ENCODE measurements at regions not wholly inside any gene's neighbourhood (a gene's known extent, or its start where the extent isn't known, plus 50 kb on each side); places are given as distances from the start of the nearest gene placed in this dataset.

- Histone ChIP-seq H3K27me3 (no peaks in the 10 kb centered on the region), H3K9me3 (no peaks in the 10 kb centered on the region), H3K4me3 (no peak overlapping the region), H3K36me3 (no peaks in the 10 kb centered on the region)
- no peak for DNase-seq
These were observed 246.7 kb upstream of the KCNH8 start for GRCh38 chr3:18901571-18901970.

DNA sequence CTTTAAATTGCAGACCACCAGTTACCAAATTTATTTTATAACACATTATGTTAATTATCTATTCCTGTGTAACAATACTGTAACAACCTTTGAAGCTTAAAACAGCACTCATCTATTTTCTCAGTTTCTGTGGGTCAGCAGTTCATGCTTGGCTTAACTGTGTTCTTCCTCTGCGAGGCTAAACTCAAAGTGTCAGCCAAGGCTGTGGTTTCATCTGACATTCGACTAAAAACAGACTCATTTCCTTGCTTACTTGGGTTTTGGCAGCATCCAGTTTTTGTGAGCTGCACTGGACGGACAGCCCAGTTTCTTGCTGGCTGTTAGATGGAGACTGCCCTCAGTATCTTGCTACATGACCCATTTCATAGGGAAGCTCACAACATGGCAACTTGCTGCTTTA is 247.3 kb upstream of the KCNH8 start:
- DNase-seq: no peak
- no peaks in the 10 kb centered on the region for H3K27me3 ChIP-seq

GRCh38 chr3:18898911-18899310 is 249.4 kb upstream of the KCNH8 start:
- Histone ChIP-seq H3K27me3 (no peaks in the 10 kb centered on the region), H3K4me3 (no peak overlapping the region), H3K9me3 (no peaks in the 10 kb centered on the region), H3K36me3 (no peaks in the 10 kb centered on the region)
- no peak for DNase-seq

More for the DNA sequence above, 247.3 kb upstream of the KCNH8 start:
- no peaks in the 10 kb centered on the region for H3K36me3 ChIP-seq
- H3K9me3 ChIP-seq: no peaks in the 10 kb centered on the region
- no peak overlapping the region for H3K4me3 ChIP-seq

- no peak overlapping the region for H3K4me3 ChIP-seq
- no peaks in the 10 kb centered on the region for H3K36me3 ChIP-seq
- H3K27me3 ChIP-seq: no peaks in the 10 kb centered on the region
These were observed 255.6 kb upstream of the KCNH8 start for GRCh38 chr3:18892756-18893155.

DNA sequence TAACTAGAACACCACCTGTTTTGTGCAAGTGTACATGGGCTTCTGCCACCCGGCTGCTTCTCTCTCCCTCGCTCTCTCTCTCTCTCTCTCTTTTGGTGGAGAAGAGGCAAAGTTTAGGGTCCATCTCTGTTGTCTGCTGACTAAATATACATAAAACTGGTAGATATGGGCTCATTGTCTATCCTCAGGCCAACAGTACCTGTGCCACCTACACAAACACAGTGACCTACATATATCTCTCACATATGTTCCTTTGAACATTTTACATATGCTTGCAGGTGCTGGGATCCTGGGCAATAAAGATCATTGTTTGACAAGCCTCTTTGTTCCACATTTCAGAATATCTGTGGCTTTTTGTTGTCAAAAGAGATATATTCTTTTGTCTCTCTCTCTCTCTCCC is 256.3 kb upstream of the KCNH8 start:
- Histone ChIP-seq H3K36me3 (no peaks in the 10 kb centered on the region), H3K9me3 (no peaks in the 10 kb centered on the region), H3K4me3 (no peak overlapping the region), H3K27me3 (no peaks in the 10 kb centered on the region)
- DNase-seq: no peak

More at GRCh38 chr3:18892756-18893155, 255.6 kb upstream of the KCNH8 start:
- no peaks in the 10 kb centered on the region for H3K9me3 ChIP-seq
- DNase-seq: no peak

DNA sequence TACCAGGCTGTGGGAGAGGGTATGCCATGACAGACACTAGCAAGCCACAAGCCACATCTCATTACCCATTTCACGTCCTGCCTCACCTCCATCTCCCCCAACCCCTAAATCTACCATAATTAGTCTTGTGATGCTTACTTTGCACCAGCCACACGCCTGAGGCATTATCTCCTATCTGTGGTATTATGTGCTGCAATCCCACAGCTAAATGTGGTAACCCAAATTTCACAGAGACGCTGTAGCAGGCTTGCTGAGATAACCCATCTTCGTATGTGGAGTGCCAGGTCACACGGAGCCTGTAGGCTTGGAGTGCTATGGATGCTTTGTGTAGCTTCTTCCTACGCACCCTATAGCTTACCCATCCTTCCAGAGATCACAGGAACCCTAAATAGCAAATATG is 256.7 kb upstream of the KCNH8 start:
- no peak overlapping the region for H3K4me3 ChIP-seq
- no peaks in the 10 kb centered on the region for H3K9me3 ChIP-seq
- no peaks in the 10 kb centered on the region for H3K36me3 ChIP-seq
- no peaks in the 10 kb centered on the region for H3K27me3 ChIP-seq
- DNase-seq: no peak

DNA sequence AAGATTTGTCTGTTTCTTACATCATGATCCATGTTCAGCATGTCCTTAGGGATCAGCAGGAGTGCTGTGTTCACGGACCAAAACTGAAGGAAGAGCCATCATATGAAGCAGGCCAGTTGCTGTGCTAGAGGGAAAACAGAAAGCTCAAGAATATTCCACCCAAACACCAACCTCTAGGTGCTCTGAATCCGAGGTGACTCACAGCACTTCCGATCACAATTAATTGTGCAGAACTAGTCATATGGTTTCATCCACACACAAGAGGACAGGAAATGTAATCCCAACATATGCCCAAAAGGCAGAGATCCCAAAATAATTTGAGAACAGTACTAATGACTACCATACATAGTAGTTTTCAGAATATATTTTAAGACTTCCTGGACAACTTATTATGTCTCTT is 257.9 kb upstream of the KCNH8 start:
- no peaks in the 10 kb centered on the region for H3K36me3 ChIP-seq

DNA sequence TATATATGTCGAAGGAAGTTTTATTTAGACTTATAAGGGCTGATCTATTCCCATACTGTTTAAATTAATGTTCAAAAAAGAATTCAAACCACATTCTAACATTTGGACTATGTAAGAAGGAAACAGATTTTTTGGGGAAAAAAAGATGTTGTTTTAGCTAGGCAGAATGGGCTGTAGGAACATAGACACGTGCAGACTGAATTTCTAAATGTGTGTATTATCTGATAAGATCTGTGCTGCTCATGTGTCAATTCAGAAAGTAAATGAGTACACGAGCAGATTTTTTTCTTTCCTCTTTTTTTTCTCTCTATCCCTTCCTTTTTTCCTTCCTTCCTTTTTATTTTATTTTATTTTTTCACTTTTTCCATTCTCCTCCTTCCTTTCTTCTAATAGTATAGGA is 259.5 kb upstream of the KCNH8 start:
- no peak for DNase-seq
- Histone ChIP-seq H3K4me3 (no peak overlapping the region), H3K9me3 (no peaks in the 10 kb centered on the region), H3K36me3 (no peaks in the 10 kb centered on the region), H3K27me3 (no peaks in the 10 kb centered on the region)

More for the DNA sequence above, 257.9 kb upstream of the KCNH8 start:
- no peaks in the 10 kb centered on the region for H3K27me3 ChIP-seq
- H3K9me3 ChIP-seq: no peaks in the 10 kb centered on the region
- no peak overlapping the region for H3K4me3 ChIP-seq
- no peak for DNase-seq

- Histone ChIP-seq H3K9me3 (no peaks in the 10 kb centered on the region), H3K36me3 (no peaks in the 10 kb centered on the region), H3K27me3 (no peaks in the 10 kb centered on the region), H3K4me3 (no peak overlapping the region)
- no peak for DNase-seq
These were observed 259.9 kb upstream of the KCNH8 start for GRCh38 chr3:18888370-18888769.

DNA sequence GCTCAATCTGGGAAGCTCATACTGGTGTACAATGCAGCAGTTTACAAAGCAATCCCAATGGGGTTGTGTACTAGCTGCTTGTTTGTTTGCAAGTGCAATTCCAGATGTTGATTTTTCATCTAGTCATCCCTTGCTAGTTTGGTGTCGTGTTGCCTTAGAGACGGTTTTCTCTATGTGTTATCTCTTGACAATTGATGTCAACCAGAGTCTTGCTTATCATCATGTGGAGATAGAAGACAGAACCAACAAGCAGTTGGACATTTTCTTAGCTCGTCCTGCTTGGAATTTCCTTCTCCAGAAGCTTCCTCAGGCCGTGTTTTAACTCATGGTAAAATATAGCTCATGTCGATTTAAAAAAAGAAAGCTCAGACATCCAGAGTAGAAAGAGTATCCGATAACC is 262.0 kb upstream of the KCNH8 start:
- H3K4me3 ChIP-seq: no peak overlapping the region
- no peaks in the 10 kb centered on the region for H3K27me3 ChIP-seq
- H3K9me3 ChIP-seq: no peaks in the 10 kb centered on the region
- no peak for DNase-seq
- no peaks in the 10 kb centered on the region for H3K36me3 ChIP-seq

DNA sequence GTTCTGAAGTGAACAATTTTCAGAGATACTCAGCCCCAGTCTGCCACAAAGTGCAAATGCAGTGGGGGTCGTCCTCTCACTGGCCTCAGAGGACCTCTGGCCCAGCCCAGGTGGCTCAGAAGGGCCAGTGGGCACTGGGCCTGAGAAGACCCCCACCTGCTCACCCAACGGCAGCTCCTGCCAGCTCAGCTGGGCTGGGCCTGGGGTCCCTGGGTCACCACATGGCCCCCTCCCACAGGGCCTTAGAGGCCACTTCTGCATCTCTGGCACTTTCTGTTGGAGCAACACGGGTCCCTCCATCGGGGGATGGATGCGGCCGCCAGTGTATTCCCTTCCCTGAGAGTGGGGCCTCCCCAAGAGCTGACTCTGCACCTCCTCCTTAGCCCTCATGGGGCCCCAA is 262.7 kb upstream of the KCNH8 start:
- Histone ChIP-seq H3K36me3 (no peaks in the 10 kb centered on the region), H3K4me3 (no peak overlapping the region), H3K27me3 (no peaks in the 10 kb centered on the region), H3K9me3 (no peaks in the 10 kb centered on the region)
- no peak for DNase-seq

- no peaks in the 10 kb centered on the region for H3K36me3 ChIP-seq
- no peaks in the 10 kb centered on the region for H3K9me3 ChIP-seq
- DNase-seq: no peak
- no peak overlapping the region for H3K4me3 ChIP-seq
- H3K27me3 ChIP-seq: no peaks in the 10 kb centered on the region
These were observed 264.7 kb upstream of the KCNH8 start for GRCh38 chr3:18883571-18883970.

DNA sequence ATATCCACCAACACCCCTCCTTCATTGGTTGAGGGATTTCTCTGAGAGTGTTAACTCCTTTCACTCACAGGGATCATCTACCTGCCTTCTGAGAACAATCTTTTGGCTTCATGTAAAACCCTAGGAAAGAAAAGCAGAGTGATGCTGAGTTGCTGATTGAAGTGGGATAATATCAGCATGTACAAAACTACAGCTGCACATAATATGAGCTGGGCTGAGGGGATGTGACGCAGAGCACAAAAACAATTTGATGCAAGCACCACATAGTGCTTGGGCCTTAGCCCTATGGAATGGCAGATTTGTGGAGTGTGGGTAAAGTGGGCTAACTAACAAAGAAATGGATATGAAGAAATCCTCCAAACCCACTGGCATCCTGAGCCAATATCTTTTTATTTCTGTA is 267.6 kb upstream of the KCNH8 start:
- Histone ChIP-seq H3K27me3 (no peaks in the 10 kb centered on the region), H3K4me3 (no peak overlapping the region), H3K9me3 (no peaks in the 10 kb centered on the region), H3K36me3 (no peaks in the 10 kb centered on the region)
- DNase-seq: no peak

DNA sequence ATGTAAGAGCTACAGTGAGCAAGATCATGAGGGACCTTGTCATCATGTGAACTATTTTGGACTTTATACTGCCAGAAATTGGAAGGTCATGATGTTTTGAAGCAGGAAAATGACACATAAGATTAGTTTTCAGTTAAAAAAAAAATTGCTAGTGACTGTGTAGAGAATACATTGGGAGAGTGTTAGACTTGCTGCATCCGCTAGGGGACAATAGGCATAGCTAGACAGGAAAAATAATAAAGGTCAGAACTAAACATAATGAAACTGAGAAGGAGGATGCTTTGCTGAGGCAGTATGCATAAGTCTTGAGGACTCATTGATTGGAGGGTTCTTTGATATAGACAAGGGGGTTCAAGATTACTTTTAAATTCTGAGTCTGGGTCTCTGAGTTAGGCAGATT is 275.8 kb upstream of the KCNH8 start:
- Histone ChIP-seq H3K4me3 (no peak overlapping the region), H3K9me3 (no peaks in the 10 kb centered on the region), H3K27me3 (no peaks in the 10 kb centered on the region), H3K36me3 (no peaks in the 10 kb centered on the region)
- DNase-seq: no peak

DNA sequence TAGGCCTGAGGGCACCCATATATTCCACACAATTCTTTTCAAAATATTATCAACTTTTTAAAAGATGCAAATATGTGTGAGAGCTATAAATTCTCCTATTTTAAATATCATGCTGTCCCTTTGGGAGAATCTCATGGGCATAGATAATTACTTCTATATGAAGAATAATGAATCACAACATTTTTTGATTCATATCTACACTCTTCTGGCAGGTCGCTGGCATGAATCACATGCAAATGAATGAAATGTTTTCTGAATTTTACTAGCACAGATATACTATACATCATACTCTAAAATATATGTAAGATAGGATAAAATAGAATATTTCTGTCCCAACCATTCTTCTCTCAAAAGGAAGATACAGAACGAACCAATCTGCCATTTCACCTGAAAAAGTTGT is 277.7 kb upstream of the KCNH8 start:
- H3K4me3 ChIP-seq: no peak overlapping the region
- no peaks in the 10 kb centered on the region for H3K9me3 ChIP-seq
- DNase-seq: no peak
- no peaks in the 10 kb centered on the region for H3K27me3 ChIP-seq
- no peaks in the 10 kb centered on the region for H3K36me3 ChIP-seq

GRCh38 chr3:18870074-18870640 is 278.2 kb upstream of the KCNH8 start:
- H3K27me3 ChIP-seq: no peaks in the 10 kb centered on the region
- no peak overlapping the region for H3K4me3 ChIP-seq
- H3K36me3 ChIP-seq: no peaks in the 10 kb centered on the region
- no peak for DNase-seq
- no peaks in the 10 kb centered on the region for H3K9me3 ChIP-seq

GRCh38 chr3:18868911-18869689 is 279.2 kb upstream of the KCNH8 start:
- no peak for DNase-seq
- no peaks in the 10 kb centered on the region for H3K36me3 ChIP-seq
- no peak overlapping the region for H3K4me3 ChIP-seq
- H3K27me3 ChIP-seq: no peaks in the 10 kb centered on the region
- no peaks in the 10 kb centered on the region for H3K9me3 ChIP-seq

DNA sequence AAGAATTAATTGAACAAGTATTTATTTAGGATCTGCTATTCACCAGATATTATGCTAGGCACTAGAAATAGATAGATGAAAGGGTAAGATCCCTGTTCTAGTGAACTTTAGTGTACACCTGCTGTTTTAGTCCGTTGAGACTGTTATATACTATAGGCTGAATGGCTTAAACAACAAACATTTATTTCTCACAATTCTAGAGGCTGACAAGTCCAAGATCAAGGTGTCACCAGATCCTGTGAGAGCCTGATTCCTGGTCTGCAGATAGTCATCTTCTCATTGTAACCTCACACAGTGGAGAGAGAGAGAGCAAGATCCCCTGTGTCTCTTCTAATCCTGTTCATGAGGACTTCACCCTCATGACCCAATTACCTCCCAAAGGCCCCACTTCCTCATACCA is 281.4 kb upstream of the KCNH8 start:
- Histone ChIP-seq H3K36me3 (no peaks in the 10 kb centered on the region), H3K4me3 (no peak overlapping the region), H3K9me3 (no peaks in the 10 kb centered on the region), H3K27me3 (no peaks in the 10 kb centered on the region)
- DNase-seq: no peak

Measured in MG63 (cell line).